ENCODE measurements at regions not wholly inside any gene's neighbourhood (a gene's known extent, or its start where the extent isn't known, plus 50 kb on each side); places are given as distances from the start of the nearest gene placed in this dataset.

GRCh38 chr10:44049301-44050015, 335.4 kb downstream of the CXCL12 start:
- no peak for DNase-seq

GRCh38 chr10:44047361-44047760, 337.5 kb downstream of the CXCL12 start:
- DNase-seq: peak; percentile 8

GRCh38 chr10:44046605-44047004, 338.3 kb downstream of the CXCL12 start:
- DNase-seq: peak; percentile 12

- no peak for DNase-seq
Measured at GRCh38 chr10:44045020-44045419, 339.9 kb downstream of the CXCL12 start.

GRCh38 chr10:44044549-44044948, 340.3 kb downstream of the CXCL12 start:
- no peak for DNase-seq

GRCh38 chr10:44043646-44044375, 341.1 kb downstream of the CXCL12 start:
- no peak for DNase-seq

- DNase-seq: no peak
Measured at GRCh38 chr10:44042926-44043602, 341.8 kb downstream of the CXCL12 start.

GRCh38 chr10:44042075-44042770, 342.7 kb downstream of the CXCL12 start:
- no peak for DNase-seq

GRCh38 chr10:44039599-44039998, 345.3 kb downstream of the CXCL12 start:
- no peak for DNase-seq

- DNase-seq: no peak
Measured at GRCh38 chr10:44036425-44036824, 348.5 kb downstream of the CXCL12 start.

- DNase-seq: no peak
Measured at GRCh38 chr10:44035474-44036197, 349.3 kb downstream of the CXCL12 start.

- no peak for DNase-seq
Measured at GRCh38 chr10:44034946-44035345, 350.0 kb downstream of the CXCL12 start.

GRCh38 chr10:44033008-44033407, 351.9 kb downstream of the CXCL12 start:
- no peak for DNase-seq

- no peak for DNase-seq
Measured at GRCh38 chr10:44032216-44032615, 352.7 kb downstream of the CXCL12 start.

GRCh38 chr10:44030738-44031137, 354.2 kb downstream of the CXCL12 start:
- no peak for DNase-seq

- DNase-seq: peak; percentile 64
Measured at GRCh38 chr10:44030132-44030531, 354.8 kb downstream of the CXCL12 start.

- DNase-seq: no peak
Measured at GRCh38 chr10:44028384-44029137, 356.3 kb downstream of the CXCL12 start.

GRCh38 chr10:44024356-44025116, 360.4 kb downstream of the CXCL12 start:
- DNase-seq: no peak

- no peak for DNase-seq
Measured at GRCh38 chr10:44023517-44023916, 361.4 kb downstream of the CXCL12 start.

GRCh38 chr10:44022203-44022602, 362.7 kb downstream of the CXCL12 start:
- DNase-seq: no peak

All from hematopoietic multipotent progenitor cell treated with erythropoietin and hydrocortisone succinate and interleukin-3 and kit ligand, for 4 days (in vitro differentiated cells).